GM12891 (cell line): ENCODE measurements at regions not wholly inside any gene's neighbourhood (a gene's known extent, or its start where the extent isn't known, plus 50 kb on each side); places are given as distances from the start of the nearest gene placed in this dataset.

Experiments
- POLR2A ChIP-seq: IDR thresholded peaks from 2 replicates; pipeline ENCODE4 v1.6.1; 2011; ENCODE audit warnings: low read depth, low read length, control low read depth
- POLR2AphosphoS5 ChIP-seq: IDR thresholded peaks from 2 replicates; pipeline ENCODE4 v1.6.1; 2011; ENCODE audit warnings: low read depth, low read length, control low read depth

GRCh38 chrX:110531873-110532580 lies 173.4 kb downstream of the RTL9 start:
- TF ChIP-seq POLR2A = no peak
- TF ChIP-seq POLR2AphosphoS5 = no peak
